ENCODE measurements at regions not wholly inside any gene's neighbourhood (a gene's known extent, or its start where the extent isn't known, plus 50 kb on each side); places are given as distances from the start of the nearest gene placed in this dataset.

- TF ChIP-seq, protein P1, sequence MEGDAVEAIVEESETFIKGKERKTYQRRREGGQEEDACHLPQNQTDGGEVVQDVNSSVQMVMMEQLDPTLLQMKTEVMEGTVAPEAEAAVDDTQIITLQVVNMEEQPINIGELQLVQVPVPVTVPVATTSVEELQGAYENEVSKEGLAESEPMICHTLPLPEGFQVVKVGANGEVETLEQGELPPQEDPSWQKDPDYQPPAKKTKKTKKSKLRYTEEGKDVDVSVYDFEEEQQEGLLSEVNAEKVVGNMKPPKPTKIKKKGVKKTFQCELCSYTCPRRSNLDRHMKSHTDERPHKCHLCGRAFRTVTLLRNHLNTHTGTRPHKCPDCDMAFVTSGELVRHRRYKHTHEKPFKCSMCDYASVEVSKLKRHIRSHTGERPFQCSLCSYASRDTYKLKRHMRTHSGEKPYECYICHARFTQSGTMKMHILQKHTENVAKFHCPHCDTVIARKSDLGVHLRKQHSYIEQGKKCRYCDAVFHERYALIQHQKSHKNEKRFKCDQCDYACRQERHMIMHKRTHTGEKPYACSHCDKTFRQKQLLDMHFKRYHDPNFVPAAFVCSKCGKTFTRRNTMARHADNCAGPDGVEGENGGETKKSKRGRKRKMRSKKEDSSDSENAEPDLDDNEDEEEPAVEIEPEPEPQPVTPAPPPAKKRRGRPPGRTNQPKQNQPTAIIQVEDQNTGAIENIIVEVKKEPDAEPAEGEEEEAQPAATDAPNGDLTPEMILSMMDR (IDR thresholded peaks at IDR 0.05; ENCODE audit: insufficient read depth, low read depth, low read length): no peak
- no peak for TF ChIP-seq EZH2 (IDR thresholded peaks at IDR 0.05; ENCODE audit: insufficient read depth, low read length)
These were observed 221.1 kb upstream of the NUDT12 start for GRCh38 chr5:103783669-103784068.

Measured in astrocyte (in vitro differentiated cells and primary cell).